ENCODE measurements at regions not wholly inside any gene's neighbourhood (a gene's known extent, or its start where the extent isn't known, plus 50 kb on each side); places are given as distances from the start of the nearest gene placed in this dataset.

- no peaks in the 10 kb centered on the region for H3K9me2 ChIP-seq (replicated peaks; ENCODE audit: low read depth, low read length)
- H3K27me3 ChIP-seq (ENCODE audit: insufficient read depth, low read length, poor library complexity, severe bottlenecking), result no peaks in the 10 kb centered on the region
- no peaks in the 10 kb centered on the region for H3K36me3 ChIP-seq (ENCODE audit: insufficient read depth, low read length)
- H3K4me3 ChIP-seq (ENCODE audit: low read length, poor library complexity, severe bottlenecking), result no peak overlapping the region
- H3K4me1 ChIP-seq (ENCODE audit: insufficient read depth, low read length, poor library complexity, severe bottlenecking), result no peaks in the 10 kb centered on the region
- H3K79me2 ChIP-seq (ENCODE audit: insufficient read depth, low read length), result no peaks in the 10 kb centered on the region
- no peaks in the 10 kb centered on the region for H3F3A ChIP-seq (ENCODE audit: low read depth)
- no peaks in the 10 kb centered on the region for H3K9me3 ChIP-seq (ENCODE audit: insufficient read depth, low read depth, low read length)
- no peak overlapping the region for H3K9ac ChIP-seq (ENCODE audit: low read depth, low read length, poor library complexity, severe bottlenecking)
- no peaks in the 10 kb centered on the region for H4K20me1 ChIP-seq (ENCODE audit: insufficient read depth, low read length, poor library complexity, severe bottlenecking)
- no peak overlapping the region for H3K4me2 ChIP-seq (ENCODE audit: low read depth, low read length, poor library complexity, severe bottlenecking)
- H2AFZ ChIP-seq (ENCODE audit: low read length), result no peak overlapping the region
- TF ChIP-seq EZH2phosphoT487 (IDR thresholded peaks at IDR 0.05; ENCODE audit: borderline replicate concordance) (no peak), CTCF (conservative IDR thresholded peaks at IDR 0.05; ENCODE audit: low read length) (no peak)
Measured at GRCh38 chr2:194205568-194206227, 1451.3 kb upstream of the SLC39A10 start.

DNA sequence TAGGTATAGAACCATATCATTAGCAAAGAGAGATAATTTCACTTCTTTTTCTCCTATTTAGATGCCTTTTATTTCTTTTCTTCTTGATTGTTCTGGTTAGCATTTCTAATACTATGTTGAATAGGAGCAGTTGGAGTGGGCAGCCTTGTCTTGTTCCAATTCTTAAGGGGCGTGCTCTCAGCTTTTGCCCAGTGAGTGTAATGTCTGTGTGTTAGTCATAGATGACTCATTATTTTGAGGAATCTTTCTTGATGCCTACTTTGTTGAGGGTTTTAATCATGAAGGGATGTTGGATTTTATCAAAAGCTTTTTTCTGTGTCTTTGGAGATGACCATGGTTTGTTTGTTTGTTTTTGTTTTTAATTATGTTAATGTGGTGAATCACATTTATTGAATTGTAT lies 1453.1 kb upstream of the SLC39A10 start:
- no peaks in the 10 kb centered on the region for H4K20me1 ChIP-seq (ENCODE audit: insufficient read depth, low read length, poor library complexity, severe bottlenecking)
- no peak for TF ChIP-seq EZH2phosphoT487 (IDR thresholded peaks at IDR 0.05; ENCODE audit: borderline replicate concordance)
- TF ChIP-seq CTCF (conservative IDR thresholded peaks at IDR 0.05; ENCODE audit: low read length), result no peak
- H3K36me3 ChIP-seq (ENCODE audit: insufficient read depth, low read length), result no peaks in the 10 kb centered on the region
- no peaks in the 10 kb centered on the region for H3K27me3 ChIP-seq (ENCODE audit: insufficient read depth, low read length, poor library complexity, severe bottlenecking)
- no peak overlapping the region for H2AFZ ChIP-seq (ENCODE audit: low read length)
- H3K9me2 ChIP-seq (replicated peaks; ENCODE audit: low read depth, low read length), result no peaks in the 10 kb centered on the region
- no peak overlapping the region for H3K4me2 ChIP-seq (ENCODE audit: low read depth, low read length, poor library complexity, severe bottlenecking)
- no peaks in the 10 kb centered on the region for H3K9me3 ChIP-seq (ENCODE audit: insufficient read depth, low read depth, low read length)
- no peak overlapping the region for H3K9ac ChIP-seq (ENCODE audit: low read depth, low read length, poor library complexity, severe bottlenecking)
- H3K79me2 ChIP-seq (ENCODE audit: insufficient read depth, low read length), result no peaks in the 10 kb centered on the region
- no peaks in the 10 kb centered on the region for H3K4me1 ChIP-seq (ENCODE audit: insufficient read depth, low read length, poor library complexity, severe bottlenecking)
- no peak overlapping the region for H3K4me3 ChIP-seq (ENCODE audit: low read length, poor library complexity, severe bottlenecking)
- no peaks in the 10 kb centered on the region for H3F3A ChIP-seq (ENCODE audit: low read depth)

DNA sequence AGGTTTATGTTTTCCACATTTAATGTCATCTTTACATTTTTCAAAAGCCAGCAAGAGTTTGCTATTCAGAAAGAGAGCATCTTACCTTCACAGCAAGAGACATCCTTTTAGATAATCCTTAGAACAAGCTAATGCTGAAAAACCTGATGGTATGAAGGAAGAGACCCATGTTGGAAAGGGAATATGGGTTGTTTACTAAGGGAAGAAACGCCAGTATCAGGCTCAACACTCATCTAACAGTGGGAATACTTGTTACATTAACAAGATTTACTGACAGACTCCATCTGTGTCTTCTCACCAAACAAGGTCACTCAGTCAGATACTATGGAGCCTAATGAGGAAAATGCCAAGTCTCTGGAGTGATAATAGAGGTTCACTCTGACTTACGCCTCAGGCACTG lies 1474.1 kb upstream of the SLC39A10 start:
- no peak overlapping the region for H3K4me3 ChIP-seq (ENCODE audit: low read length, poor library complexity, severe bottlenecking)
- no peak overlapping the region for H3K9ac ChIP-seq (ENCODE audit: low read depth, low read length, poor library complexity, severe bottlenecking)
- H3K4me2 ChIP-seq (ENCODE audit: low read depth, low read length, poor library complexity, severe bottlenecking), result no peak overlapping the region
- H3K79me2 ChIP-seq (ENCODE audit: insufficient read depth, low read length), result no peaks in the 10 kb centered on the region
- no peaks in the 10 kb centered on the region for H3K27me3 ChIP-seq (ENCODE audit: insufficient read depth, low read length, poor library complexity, severe bottlenecking)
- H3K9me3 ChIP-seq (ENCODE audit: insufficient read depth, low read depth, low read length), result no peaks in the 10 kb centered on the region
- no peaks in the 10 kb centered on the region for H3K4me1 ChIP-seq (ENCODE audit: insufficient read depth, low read length, poor library complexity, severe bottlenecking)
- no peaks in the 10 kb centered on the region for H4K20me1 ChIP-seq (ENCODE audit: insufficient read depth, low read length, poor library complexity, severe bottlenecking)
- no peaks in the 10 kb centered on the region for H3K9me2 ChIP-seq (replicated peaks; ENCODE audit: low read depth, low read length)
- H2AFZ ChIP-seq (ENCODE audit: low read length), result no peak overlapping the region
- no peaks in the 10 kb centered on the region for H3F3A ChIP-seq (ENCODE audit: low read depth)
- no peaks in the 10 kb centered on the region for H3K36me3 ChIP-seq (ENCODE audit: insufficient read depth, low read length)
- TF ChIP-seq CTCF (conservative IDR thresholded peaks at IDR 0.05; ENCODE audit: low read length) (no peak), EZH2phosphoT487 (IDR thresholded peaks at IDR 0.05; ENCODE audit: borderline replicate concordance) (no peak)
